Sigmoid colon (tissue), 3 donors: ENCODE measurements at regions not wholly inside any gene's neighbourhood (a gene's known extent, or its start where the extent isn't known, plus 50 kb on each side); places are given as distances from the start of the nearest gene placed in this dataset.

Source experiments
- POLR2A ChIP-seq, 2 donors: fragments of 450-650 bp; IDR thresholded peaks; one replicate each; pipeline ENCODE4 v1.6.1; 2016; ENCODE audit warnings: antibody characterized with exemption in 2 of 2, mild to moderate bottlenecking in 2 of 2, moderate library complexity in 2 of 2
- TF ChIP-seq, protein P1 (sequence below), 4 experiments: fragments of 450-650 bp in 3 of 4; fragments of 200-600 bp in 1 of 4; IDR thresholded peaks; one replicate each; pipeline ENCODE4 v1.5.1; 2016 to 2019; ENCODE audit warnings: antibody characterized with exemption in 4 of 4, mild to moderate bottlenecking in 3 of 4, moderate library complexity in 2 of 4

DNA sequence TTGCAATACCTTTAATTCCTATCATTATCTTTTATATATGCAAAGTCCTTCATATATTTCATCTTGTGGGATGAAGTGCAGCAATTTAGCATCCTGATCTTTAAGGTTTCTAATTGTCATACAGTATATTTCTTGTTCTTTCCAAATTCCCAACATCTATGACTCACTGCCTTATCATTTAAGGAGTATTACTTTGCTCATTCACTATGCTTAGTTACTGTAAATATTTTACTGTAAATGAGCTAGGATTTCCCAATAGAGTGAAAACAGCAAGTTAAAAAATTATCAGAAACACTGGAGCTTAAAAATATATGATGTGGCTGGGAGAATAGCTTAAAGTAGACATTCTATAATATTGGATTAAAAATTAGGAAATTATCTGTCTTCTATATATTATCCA, 69.9 kb downstream of the SLITRK6 start:
- TF ChIP-seq, protein P1, sequence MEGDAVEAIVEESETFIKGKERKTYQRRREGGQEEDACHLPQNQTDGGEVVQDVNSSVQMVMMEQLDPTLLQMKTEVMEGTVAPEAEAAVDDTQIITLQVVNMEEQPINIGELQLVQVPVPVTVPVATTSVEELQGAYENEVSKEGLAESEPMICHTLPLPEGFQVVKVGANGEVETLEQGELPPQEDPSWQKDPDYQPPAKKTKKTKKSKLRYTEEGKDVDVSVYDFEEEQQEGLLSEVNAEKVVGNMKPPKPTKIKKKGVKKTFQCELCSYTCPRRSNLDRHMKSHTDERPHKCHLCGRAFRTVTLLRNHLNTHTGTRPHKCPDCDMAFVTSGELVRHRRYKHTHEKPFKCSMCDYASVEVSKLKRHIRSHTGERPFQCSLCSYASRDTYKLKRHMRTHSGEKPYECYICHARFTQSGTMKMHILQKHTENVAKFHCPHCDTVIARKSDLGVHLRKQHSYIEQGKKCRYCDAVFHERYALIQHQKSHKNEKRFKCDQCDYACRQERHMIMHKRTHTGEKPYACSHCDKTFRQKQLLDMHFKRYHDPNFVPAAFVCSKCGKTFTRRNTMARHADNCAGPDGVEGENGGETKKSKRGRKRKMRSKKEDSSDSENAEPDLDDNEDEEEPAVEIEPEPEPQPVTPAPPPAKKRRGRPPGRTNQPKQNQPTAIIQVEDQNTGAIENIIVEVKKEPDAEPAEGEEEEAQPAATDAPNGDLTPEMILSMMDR (IDR thresholded peaks at IDR 0.05), result no peak
- TF ChIP-seq POLR2A (IDR thresholded peaks at IDR 0.05), result no peak
